ENCODE measurements at regions not wholly inside any gene's neighbourhood (a gene's known extent, or its start where the extent isn't known, plus 50 kb on each side); places are given as distances from the start of the nearest gene placed in this dataset.

GRCh38 chr13:97564956-97565355, 131.0 kb downstream of the RAP2A start:
- no peak for DNase-seq

DNA sequence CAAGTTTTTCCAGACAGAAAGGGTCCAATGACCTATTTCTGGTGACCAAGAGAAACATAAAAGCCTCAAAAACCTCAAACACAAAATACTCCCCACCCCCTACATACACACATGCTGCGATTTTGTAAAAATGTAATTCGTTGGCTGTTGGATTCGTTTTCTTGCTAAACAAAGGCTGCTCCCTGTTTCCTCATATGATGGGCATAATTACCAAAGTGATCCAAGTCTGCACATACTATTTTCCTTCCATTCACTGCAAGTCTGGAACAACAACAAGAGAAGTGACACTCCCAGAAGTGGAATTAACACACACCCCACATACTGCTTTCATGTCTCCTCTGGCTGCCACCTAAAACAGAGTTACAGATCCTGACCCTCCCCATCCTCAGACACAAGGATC, 131.9 kb downstream of the RAP2A start:
- DNase-seq: no peak

GRCh38 chr13:97566907-97567306, 132.9 kb downstream of the RAP2A start:
- DNase-seq: no peak

- DNase-seq: no peak
These were observed 133.7 kb downstream of the RAP2A start for GRCh38 chr13:97567510-97568243.

GRCh38 chr13:97568850-97569249, 134.9 kb downstream of the RAP2A start:
- DNase-seq: peak; percentile 24

GRCh38 chr13:97569841-97570240, 135.9 kb downstream of the RAP2A start:
- no peak for DNase-seq

GRCh38 chr13:97570442-97570841, 136.5 kb downstream of the RAP2A start:
- no peak for DNase-seq

DNA sequence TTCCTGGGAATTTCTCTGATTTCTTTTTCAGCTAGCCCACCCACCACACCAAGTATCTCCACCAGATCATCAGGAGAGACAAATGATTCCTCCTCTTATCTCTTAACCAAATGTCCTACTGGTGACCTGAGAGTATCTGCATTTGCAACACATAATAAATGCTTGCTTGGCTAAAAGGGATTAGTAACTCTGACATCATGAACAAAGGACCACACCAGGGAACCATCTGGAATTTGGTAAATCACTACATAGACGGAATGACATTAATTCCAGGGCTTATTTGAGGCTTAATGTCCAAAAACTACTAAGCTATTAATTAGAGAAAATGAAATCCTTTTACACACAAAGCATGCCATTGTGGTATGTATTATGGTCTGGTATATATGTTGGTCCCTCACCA, 139.0 kb downstream of the RAP2A start:
- DNase-seq: no peak

- DNase-seq: peak; percentile 55
These were observed 141.0 kb downstream of the RAP2A start for GRCh38 chr13:97574926-97575325.

DNA sequence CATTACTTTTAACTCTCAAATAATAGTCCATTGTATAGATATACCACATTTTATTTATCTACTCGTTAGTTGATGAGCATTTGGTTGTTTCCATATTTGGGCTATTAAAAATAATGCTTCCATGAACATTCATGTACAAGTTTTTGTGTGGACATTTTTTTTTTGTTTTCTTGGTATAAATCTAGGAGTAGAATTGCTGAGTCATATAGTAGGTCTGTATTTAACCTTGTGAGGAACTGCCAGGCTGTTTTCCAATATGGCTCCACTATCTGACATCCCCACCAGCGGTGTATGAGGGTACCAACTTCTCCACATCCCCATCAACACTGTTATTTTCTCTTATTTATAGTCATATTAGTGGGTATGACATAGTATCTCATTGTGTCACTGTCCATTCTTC, 143.1 kb downstream of the RAP2A start:
- no peak for DNase-seq

GRCh38 chr13:97582170-97582569, 148.2 kb downstream of the RAP2A start:
- DNase-seq: no peak

GRCh38 chr13:97583907-97584497, 150.0 kb downstream of the RAP2A start:
- no peak for DNase-seq

DNA sequence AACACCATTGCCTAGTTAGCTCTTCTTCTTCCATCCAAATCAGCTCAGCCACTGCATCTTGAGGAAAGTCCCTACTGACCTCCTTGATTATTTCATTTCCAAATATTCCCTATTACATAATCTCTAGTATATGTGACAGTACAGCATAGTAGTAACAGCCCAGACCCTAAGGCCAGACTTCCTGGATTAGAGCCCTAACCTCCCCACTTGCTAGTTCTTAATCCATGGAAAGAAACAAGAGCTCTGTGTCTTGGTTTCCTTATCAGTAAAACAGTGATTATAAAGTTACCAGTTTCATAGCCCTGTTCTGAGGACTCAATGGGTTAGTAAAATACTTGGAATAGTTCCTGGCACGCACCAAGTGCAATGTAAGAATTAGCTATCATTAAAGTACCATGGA, 153.0 kb downstream of the RAP2A start:
- no peak for DNase-seq

DNA sequence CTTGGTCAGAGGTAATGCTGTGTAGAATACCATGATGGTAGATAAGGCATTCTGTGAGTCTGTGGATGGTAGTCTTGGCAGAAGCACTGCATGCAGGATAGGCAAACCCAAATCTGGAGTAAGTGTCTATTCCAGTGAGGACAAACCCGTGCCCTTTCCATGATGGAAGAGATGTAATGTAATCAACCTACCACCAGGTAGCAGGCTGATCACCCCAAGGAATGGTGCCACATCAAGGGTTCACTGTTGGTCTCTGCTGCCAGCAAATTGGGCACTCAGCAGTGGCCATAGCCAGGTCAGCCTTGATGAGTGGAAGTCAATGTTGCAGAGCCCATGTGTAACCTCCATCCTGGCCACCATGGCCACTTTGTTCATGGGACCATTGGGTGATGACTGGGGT, 155.0 kb downstream of the RAP2A start:
- no peak for DNase-seq

DNA sequence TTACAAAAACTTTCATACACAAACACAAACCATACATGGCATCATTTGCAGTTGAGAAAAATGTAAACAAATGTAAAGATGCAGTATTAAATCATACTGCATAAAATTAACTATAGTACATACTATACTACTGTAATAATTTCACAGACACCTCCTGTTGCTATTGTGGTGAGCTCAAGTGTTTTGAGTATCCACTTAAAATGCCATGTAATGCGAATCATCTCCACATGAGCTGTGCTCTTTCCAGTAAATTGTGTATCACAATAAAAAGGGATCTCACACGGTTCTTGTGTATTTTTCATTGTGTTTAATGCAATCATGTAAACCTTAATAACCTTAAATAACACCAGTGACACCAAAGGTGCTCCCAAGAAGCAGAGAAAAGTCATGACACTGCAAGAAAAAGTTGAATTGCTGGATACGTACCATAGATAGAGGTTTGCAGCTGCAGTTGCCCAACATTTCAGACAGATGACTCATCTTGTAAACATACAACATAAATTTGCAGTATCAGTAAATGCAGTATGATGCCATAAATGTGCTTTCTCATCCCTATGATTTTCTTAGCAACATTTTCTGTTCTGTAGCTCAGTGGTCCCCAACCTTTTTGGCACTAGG, 166.6 kb downstream of the RAP2A start:
- no peak for DNase-seq

- DNase-seq: no peak
These were observed 181.3 kb downstream of the RAP2A start for GRCh38 chr13:97615266-97615665.

DNA sequence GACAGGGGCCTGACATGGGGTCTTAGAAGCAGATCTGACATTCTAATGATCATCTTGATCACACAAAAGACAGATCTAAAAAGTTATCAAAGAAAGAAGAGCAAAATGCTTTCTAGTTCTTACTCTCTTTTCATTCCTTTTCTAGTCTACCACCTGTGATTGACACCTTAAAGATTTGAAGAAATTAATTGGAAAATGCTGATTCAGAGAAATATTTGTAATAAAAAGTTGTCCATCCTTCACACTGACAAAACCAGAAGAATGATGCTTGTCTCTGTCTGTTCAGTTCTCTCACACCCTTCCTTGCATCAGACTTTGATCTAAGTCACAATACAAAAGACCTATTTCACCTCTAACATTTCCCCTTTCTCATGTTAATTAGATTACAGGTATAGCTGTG, 182.4 kb downstream of the RAP2A start:
- no peak for DNase-seq

- DNase-seq: no peak
These were observed 187.1 kb downstream of the RAP2A start for GRCh38 chr13:97621025-97621424.

DNA sequence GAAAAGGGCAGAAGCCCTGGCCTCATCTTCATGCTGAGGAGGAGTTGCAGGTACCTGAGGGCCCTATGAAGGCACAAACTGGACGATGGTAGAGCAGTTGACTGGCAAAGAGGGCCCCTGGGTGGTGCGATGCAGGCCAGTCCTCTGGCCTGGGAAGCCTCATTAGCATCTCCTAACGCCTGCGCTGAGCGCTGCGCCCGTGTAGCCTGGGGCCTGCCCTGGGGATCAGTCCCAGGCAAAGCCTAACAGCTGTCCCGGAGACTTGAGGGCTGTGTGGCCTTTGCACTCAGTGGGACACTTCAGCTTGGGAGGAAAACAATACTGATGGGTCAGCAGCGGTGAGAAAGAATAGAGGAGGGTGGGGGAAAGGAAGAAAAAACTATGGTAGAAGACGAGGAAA, 187.7 kb downstream of the RAP2A start:
- no peak for DNase-seq

GRCh38 chr13:97627566-97627965, 193.6 kb downstream of the RAP2A start:
- DNase-seq: peak; percentile 86

- no peak for DNase-seq
These were observed 195.8 kb downstream of the RAP2A start for GRCh38 chr13:97629601-97630272.

GRCh38 chr13:97630725-97631124, 196.8 kb downstream of the RAP2A start:
- no peak for DNase-seq

- no peak for DNase-seq
These were observed 197.2 kb downstream of the RAP2A start for GRCh38 chr13:97631158-97631557.

- no peak for DNase-seq
These were observed 205.3 kb downstream of the RAP2A start for GRCh38 chr13:97639236-97639635.

Measured in right hindlimb (tissue), 1 donor.